Chondrocyte (in vitro differentiated cells): ENCODE measurements at regions not wholly inside any gene's neighbourhood (a gene's known extent, or its start where the extent isn't known, plus 50 kb on each side); places are given as distances from the start of the nearest gene placed in this dataset.

ENCODE experiments used
- DNase-seq: peaks from one replicate; pipeline ENCODE4 v3.0.0; 2021; ENCODE audit warnings: mixed read lengths, low spot score
- H3K27ac Mint-ChIP-seq: one replicate; pipeline ENCODE4 v1.8.0; 2021; ENCODE audit warnings: mild to moderate bottlenecking, moderate library complexity, mixed read lengths; ENCODE audit not compliant: unreplicated experiment
- H3K27me3 Mint-ChIP-seq: 2 replicates; pipeline ENCODE4 v1.8.0; 2021; ENCODE audit warnings: low read depth, mixed read lengths
- H3K36me3 Mint-ChIP-seq: 2 replicates; pipeline ENCODE4 v1.8.0; 2021; ENCODE audit warnings: low read depth, mixed read lengths
- H3K4me1 Mint-ChIP-seq: 2 replicates; pipeline ENCODE4 v1.8.0; 2021; ENCODE audit warnings: low read depth, mild to moderate bottlenecking, mixed read lengths
- H3K4me3 Mint-ChIP-seq: one replicate; pipeline ENCODE4 v1.8.0; 2021; ENCODE audit warnings: mild to moderate bottlenecking, moderate library complexity, mixed read lengths; ENCODE audit not compliant: unreplicated experiment
- H3K9me3 Mint-ChIP-seq: 2 replicates; pipeline ENCODE4 v1.8.0; 2021; ENCODE audit warnings: low read depth, mixed read lengths
- CTCF ChIP-seq: fragments of 200-600 bp; sonication (generic); IDR thresholded peaks from 2 replicates; pipeline ENCODE4 v1.5.0; 2021; ENCODE audit warnings: antibody characterized with exemption, mild to moderate bottlenecking, moderate library complexity

GRCh38 chr4:85152480-85152879 lies 186.0 kb upstream of the WDFY3 start:
- H3K9me3 Mint-ChIP-seq: no peaks in the 10 kb centered on the region
- no peak overlapping the region for H3K27ac Mint-ChIP-seq
- H3K36me3 Mint-ChIP-seq: no peaks in the 10 kb centered on the region
- H3K27me3 Mint-ChIP-seq: peaks cover 11% of the 10 kb centered on the region
- no peak for TF ChIP-seq CTCF
- H3K4me3 Mint-ChIP-seq: no peak overlapping the region
- peaks cover 8% of the 10 kb centered on the region for H3K4me1 Mint-ChIP-seq
- DNase-seq: no peak

GRCh38 chr4:85153221-85153620 lies 186.7 kb upstream of the WDFY3 start:
- no peak for TF ChIP-seq CTCF
- no peak overlapping the region for H3K4me3 Mint-ChIP-seq
- peaks cover 11% of the 10 kb centered on the region for H3K27me3 Mint-ChIP-seq
- no peak for DNase-seq
- no peaks in the 10 kb centered on the region for H3K9me3 Mint-ChIP-seq
- no peaks in the 10 kb centered on the region for H3K36me3 Mint-ChIP-seq
- H3K27ac Mint-ChIP-seq: no peak overlapping the region
- H3K4me1 Mint-ChIP-seq: peaks cover 4% of the 10 kb centered on the region

GRCh38 chr4:85154591-85154990 lies 188.1 kb upstream of the WDFY3 start:
- peaks cover 17% of the 10 kb centered on the region for H3K27me3 Mint-ChIP-seq
- peaks cover 2% of the 10 kb centered on the region for H3K4me1 Mint-ChIP-seq
- no peaks in the 10 kb centered on the region for H3K9me3 Mint-ChIP-seq
- no peaks in the 10 kb centered on the region for H3K36me3 Mint-ChIP-seq
- H3K27ac Mint-ChIP-seq: no peak overlapping the region
- no peak for DNase-seq
- H3K4me3 Mint-ChIP-seq: no peak overlapping the region
- TF ChIP-seq CTCF: no peak

GRCh38 chr4:85165808-85166207 lies 199.3 kb upstream of the WDFY3 start:
- Mint-ChIP-seq H3K36me3 (peaks cover 3% of the 10 kb centered on the region), H3K27ac (no peak overlapping the region), H3K4me3 (no peak overlapping the region), H3K4me1 (no peaks in the 10 kb centered on the region), H3K27me3 (peaks cover 20% of the 10 kb centered on the region), H3K9me3 (peaks cover 15% of the 10 kb centered on the region)
- DNase-seq: no peak
- no peak for TF ChIP-seq CTCF

- H3K9me3 Mint-ChIP-seq: peaks cover 15% of the 10 kb centered on the region
- peaks cover 3% of the 10 kb centered on the region for H3K36me3 Mint-ChIP-seq
- no peaks in the 10 kb centered on the region for H3K4me1 Mint-ChIP-seq
- no peak for TF ChIP-seq CTCF
- peaks cover 20% of the 10 kb centered on the region for H3K27me3 Mint-ChIP-seq
- no peak overlapping the region for H3K4me3 Mint-ChIP-seq
- DNase-seq: no peak
- H3K27ac Mint-ChIP-seq: no peak overlapping the region
These were observed 199.8 kb upstream of the WDFY3 start for GRCh38 chr4:85166318-85166717.
